Neural progenitor cell (in vitro differentiated cells): ENCODE measurements at regions not wholly inside any gene's neighbourhood (a gene's known extent, or its start where the extent isn't known, plus 50 kb on each side); places are given as distances from the start of the nearest gene placed in this dataset.
"Not testable (repeated sequence)": the region's sequence is repeated elsewhere in the genome, so short reads cannot be mapped to it uniquely, and the experiment has no call there.

Experiments used
- CTCF ChIP-seq: fragments of 200-600 bp; sonication (generic); IDR thresholded peaks from 2 replicates; pipeline ENCODE4 v1.5.1; 2017; ENCODE audit warnings: antibody characterized with exemption, mild to moderate bottlenecking
- EZH2 ChIP-seq: fragments of 200-600 bp; sonication (generic); IDR thresholded peaks from 2 replicates; pipeline ENCODE4 v1.6.1; 2017; ENCODE audit warnings: antibody characterized with exemption, mild to moderate bottlenecking, moderate library complexity
- EZH2phosphoT487 ChIP-seq: fragments of 200-600 bp; sonication (generic); IDR thresholded peaks from 2 replicates; pipeline ENCODE4 v1.6.1; 2017; ENCODE audit warnings: antibody characterized with exemption

- not testable (repeated sequence) for TF ChIP-seq CTCF, EZH2, EZH2phosphoT487
Observed at GRCh38 chrX:89839723-89840122, 82.0 kb upstream of the TGIF2LX start.
